Activated CD8-positive, alpha-beta memory T cell treated with anti-CD3 and anti-CD28 coated beads, Interleukin-2, amount 10 ng/mL, durations not matched to agents 7 days and 5 days (primary cell): ENCODE measurements at regions not wholly inside any gene's neighbourhood (a gene's known extent, or its start where the extent isn't known, plus 50 kb on each side); places are given as distances from the start of the nearest gene placed in this dataset.

Experiments
- ATAC-seq: fragments of 150-1000 bp; cut with Tn5 transposase; one replicate; pipeline ENCODE4 v1.10.0; 2021; ENCODE audit warnings: moderate library complexity
- CTCF ChIA-PET: fragments of 350-600 bp; sonication (Branson Sonifier 250); formaldehyde crosslinking; loops from one replicate; lab custom pipeline; 2021; ENCODE audit warnings: antibody characterized with exemption; lab: Charles Lee
- DNase-seq: peaks from one replicate; pipeline ENCODE4 v3.0.0-alpha.2; 2020
- H3K27ac Mint-ChIP-seq: one replicate; pipeline ENCODE4 v1.8.0; 2021; ENCODE audit warnings: mild to moderate bottlenecking, mixed read lengths
- H3K27me3 Mint-ChIP-seq: one replicate; pipeline ENCODE4 v1.8.0; 2021; ENCODE audit warnings: mixed read lengths
- H3K36me3 Mint-ChIP-seq: one replicate; pipeline ENCODE4 v1.8.0; 2021; ENCODE audit warnings: mild to moderate bottlenecking, mixed read lengths
- H3K4me1 Mint-ChIP-seq: one replicate; pipeline ENCODE4 v1.8.0; 2021; ENCODE audit warnings: mixed read lengths
- H3K4me3 Mint-ChIP-seq: one replicate; pipeline ENCODE4 v1.8.0; 2021; ENCODE audit warnings: mild to moderate bottlenecking, moderate library complexity, mixed read lengths
- H3K9me3 Mint-ChIP-seq: one replicate; pipeline ENCODE4 v1.8.0; 2022; ENCODE audit warnings: low read depth, mixed read lengths

DNA sequence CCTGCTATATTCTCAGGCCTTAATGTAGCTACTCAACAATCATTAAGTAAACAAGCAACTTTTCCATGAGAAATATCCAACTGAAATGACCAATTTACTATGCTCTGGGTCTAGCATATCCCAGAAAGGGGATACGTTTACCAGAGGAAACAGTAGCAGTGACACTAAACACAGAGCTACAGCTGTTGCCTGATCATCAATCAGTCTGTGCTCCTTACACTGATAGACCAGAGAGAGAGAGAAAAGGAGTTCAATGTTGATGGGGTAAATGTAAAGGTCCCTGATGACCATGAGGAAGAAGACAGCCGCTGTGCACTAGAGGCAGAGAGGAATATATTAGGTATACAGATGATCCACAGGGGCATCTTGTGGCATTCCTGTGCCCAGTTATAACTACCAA, 397.2 kb upstream of the USP15 start:
- ATAC-seq, result no peak
- H3K27ac Mint-ChIP-seq, result no peak overlapping the region
- CTCF ChIA-PET, result no interaction called here
- DNase-seq, result no peak
- H3K36me3 Mint-ChIP-seq, result no peaks in the 10 kb centered on the region
- H3K4me1 Mint-ChIP-seq, result no peaks in the 10 kb centered on the region
- H3K9me3 Mint-ChIP-seq, result no peaks in the 10 kb centered on the region
- H3K27me3 Mint-ChIP-seq, result no peaks in the 10 kb centered on the region
- H3K4me3 Mint-ChIP-seq, result no peak overlapping the region

DNA sequence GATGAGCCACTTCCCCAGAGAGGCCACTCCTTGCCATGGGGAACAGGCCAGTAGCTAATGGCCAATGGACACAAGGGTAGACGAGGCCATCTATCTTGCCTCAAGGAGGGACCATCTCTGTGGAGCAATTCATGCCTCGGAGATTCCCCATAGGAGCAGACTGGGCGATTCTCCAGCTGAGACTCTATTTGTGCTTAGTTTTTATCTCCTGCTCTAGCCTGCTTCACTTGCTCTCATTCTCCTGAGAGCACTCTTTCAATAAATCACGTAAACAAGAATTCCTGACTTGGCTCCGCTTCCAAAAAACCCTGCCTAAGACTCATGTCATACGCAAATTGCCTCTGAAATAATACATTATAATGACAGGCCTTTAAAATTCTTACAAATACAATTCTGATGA, 396.4 kb upstream of the USP15 start:
- no peaks in the 10 kb centered on the region for H3K27me3 Mint-ChIP-seq
- CTCF ChIA-PET, result no interaction called here
- no peaks in the 10 kb centered on the region for H3K9me3 Mint-ChIP-seq
- H3K4me3 Mint-ChIP-seq, result no peak overlapping the region
- DNase-seq, result no peak
- ATAC-seq, result no peak
- H3K36me3 Mint-ChIP-seq, result no peaks in the 10 kb centered on the region
- H3K27ac Mint-ChIP-seq, result no peak overlapping the region
- no peaks in the 10 kb centered on the region for H3K4me1 Mint-ChIP-seq

DNA sequence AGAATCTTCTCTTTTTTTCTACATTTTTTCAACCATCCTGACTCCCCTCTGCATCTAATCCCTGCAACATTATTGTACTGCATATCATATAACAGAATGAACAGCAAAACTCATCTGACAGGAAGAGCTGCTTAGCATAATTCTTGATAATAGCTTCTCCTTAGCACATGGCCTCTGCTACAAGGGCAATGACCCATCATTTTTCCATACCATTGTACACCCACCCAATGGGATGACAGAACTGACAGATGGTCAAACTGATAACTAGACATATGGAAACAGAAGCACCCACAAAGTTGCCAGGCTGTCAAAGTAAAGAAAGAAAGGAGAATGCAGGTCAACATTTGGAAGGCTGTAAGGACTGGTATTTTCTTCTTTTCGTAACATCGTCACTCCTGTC, 390.4 kb upstream of the USP15 start:
- ATAC-seq (no peak), DNase-seq (no peak)
- Mint-ChIP-seq H3K36me3 (no peaks in the 10 kb centered on the region), H3K27me3 (no peaks in the 10 kb centered on the region), H3K27ac (no peak overlapping the region), H3K9me3 (no peaks in the 10 kb centered on the region), H3K4me3 (no peak overlapping the region), H3K4me1 (no peaks in the 10 kb centered on the region)
- CTCF ChIA-PET, result no interaction called here

DNA sequence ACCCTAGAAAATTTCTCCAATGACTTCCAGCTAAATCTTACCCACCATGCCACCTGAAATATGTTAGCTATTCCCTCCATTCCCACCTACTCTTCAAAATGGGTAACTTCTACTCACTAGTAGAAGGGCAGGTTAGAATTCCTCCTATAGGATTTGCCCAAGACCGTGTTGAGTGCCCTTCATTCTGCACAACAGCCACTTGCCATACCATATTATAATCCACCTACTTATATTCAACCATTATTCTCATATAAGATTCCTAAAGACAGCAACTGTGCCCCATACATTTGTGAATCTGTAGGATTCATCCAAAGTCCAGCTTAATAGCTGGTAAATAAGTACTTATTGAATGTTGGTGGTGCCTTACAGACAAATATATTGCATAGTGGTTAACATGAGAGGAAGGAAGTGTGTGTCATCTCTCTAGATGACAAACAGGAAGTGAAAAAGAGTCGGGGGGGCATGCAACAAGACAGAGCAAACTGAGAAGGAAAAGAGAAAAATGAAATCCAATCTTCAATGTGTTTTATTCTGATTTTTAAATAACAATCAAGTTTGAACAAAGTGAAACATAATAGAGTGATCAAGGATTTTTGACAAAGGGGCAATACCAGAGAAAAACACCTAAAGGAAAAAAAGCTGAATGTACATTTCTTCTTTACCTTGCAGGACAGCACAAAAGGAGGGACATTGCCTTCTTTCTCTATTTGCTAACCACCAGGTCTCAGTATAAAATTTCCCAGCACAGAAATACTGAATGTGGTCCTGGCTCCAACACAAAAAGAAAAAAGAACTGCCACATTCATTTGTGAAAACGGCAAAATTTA, 389.3 kb upstream of the USP15 start:
- H3K4me3 Mint-ChIP-seq, result no peak overlapping the region
- ATAC-seq (peak; percentile 71), DNase-seq (no peak)
- no peaks in the 10 kb centered on the region for H3K9me3 Mint-ChIP-seq
- no peak overlapping the region for H3K27ac Mint-ChIP-seq
- CTCF ChIA-PET, result no interaction called here
- no peaks in the 10 kb centered on the region for H3K27me3 Mint-ChIP-seq
- no peaks in the 10 kb centered on the region for H3K4me1 Mint-ChIP-seq
- H3K36me3 Mint-ChIP-seq, result no peaks in the 10 kb centered on the region

DNA sequence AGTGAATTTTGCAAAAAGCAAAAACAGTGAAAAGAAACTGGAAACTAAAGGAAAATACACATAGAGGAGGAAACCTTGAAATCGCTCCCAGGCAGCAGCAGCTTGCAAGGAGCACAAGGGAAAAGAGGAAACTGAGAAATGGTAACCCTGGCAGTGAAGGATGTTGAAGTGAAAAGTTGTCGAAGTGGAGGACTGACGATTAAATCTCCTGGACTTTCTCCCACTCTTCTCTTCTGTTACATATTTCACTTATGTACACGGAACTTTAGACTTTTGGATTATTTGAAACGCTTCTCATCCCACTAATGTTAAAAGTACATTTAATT, 388.8 kb upstream of the USP15 start:
- no peaks in the 10 kb centered on the region for H3K9me3 Mint-ChIP-seq
- no peaks in the 10 kb centered on the region for H3K4me1 Mint-ChIP-seq
- no peak overlapping the region for H3K27ac Mint-ChIP-seq
- H3K36me3 Mint-ChIP-seq, result no peaks in the 10 kb centered on the region
- ATAC-seq (no peak), DNase-seq (no peak)
- no peak overlapping the region for H3K4me3 Mint-ChIP-seq
- CTCF ChIA-PET, result no interaction called here
- H3K27me3 Mint-ChIP-seq, result no peaks in the 10 kb centered on the region

DNA sequence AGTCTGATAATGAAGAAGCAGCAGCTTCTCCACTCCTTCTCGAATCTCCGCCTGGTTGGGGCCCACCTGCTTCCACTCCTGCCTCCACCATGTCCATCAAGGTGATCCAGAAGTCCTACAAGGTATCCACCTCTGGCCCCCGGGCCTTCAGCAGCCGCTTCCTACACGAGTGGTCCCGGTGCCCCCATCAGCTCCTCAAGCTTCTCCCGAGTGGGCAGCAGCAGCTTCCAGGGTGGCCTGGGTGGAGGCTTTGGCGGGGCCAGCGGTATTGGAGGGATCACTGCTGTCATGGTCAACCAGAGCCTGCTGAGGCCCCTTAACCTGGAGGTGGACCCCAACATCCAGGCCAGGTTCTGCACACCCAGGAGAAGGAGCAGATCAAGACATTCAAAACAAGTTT, 381.0 kb upstream of the USP15 start:
- Mint-ChIP-seq H3K4me1 (no peaks in the 10 kb centered on the region), H3K36me3 (no peaks in the 10 kb centered on the region), H3K9me3 (no peaks in the 10 kb centered on the region), H3K27ac (no peak overlapping the region), H3K4me3 (no peak overlapping the region), H3K27me3 (no peaks in the 10 kb centered on the region)
- ATAC-seq (no peak), DNase-seq (no peak)
- CTCF ChIA-PET, result no interaction called here

DNA sequence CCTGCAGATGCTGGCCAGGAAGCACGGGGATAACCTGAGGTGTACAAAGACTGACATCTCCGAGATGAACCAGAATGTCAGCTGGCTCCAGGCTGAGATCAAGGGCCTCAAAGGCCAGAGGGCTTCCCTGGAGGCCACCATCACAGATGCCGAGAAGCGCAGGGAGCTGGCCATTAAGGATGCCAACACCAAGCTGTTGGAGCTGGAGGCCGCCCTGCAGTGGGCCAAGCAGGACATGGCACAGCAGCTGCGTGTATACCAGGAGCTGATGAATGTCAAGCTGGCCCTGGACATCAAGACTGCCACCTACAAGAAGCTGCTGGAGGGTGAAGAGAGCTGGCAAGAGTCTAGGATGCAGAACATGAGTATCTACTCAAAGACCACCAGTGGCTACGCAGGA, 380.0 kb upstream of the USP15 start:
- no peaks in the 10 kb centered on the region for H3K27me3 Mint-ChIP-seq

DNA sequence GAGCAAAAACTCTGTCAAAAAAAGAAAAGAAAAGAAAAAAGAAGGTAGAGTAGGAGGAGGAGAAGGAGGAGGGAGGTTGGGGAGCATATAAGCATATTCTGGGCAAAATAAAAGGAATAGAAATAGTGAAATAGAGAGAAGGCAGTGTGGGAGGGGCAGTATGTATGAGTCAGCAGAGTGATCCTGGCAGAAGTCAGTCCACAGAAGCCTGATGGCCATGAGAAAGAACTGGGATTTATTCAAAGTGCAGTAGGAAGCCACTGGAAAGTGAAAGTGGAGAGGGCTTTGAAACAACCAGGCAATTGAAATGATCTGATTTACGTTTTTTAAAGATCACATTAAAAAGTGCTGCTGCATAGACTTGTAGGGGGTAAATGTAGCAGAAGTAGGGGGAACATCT, 368.6 kb upstream of the USP15 start:
- no peaks in the 10 kb centered on the region for H3K36me3 Mint-ChIP-seq
- H3K27ac Mint-ChIP-seq, result no peak overlapping the region
- no peak for DNase-seq
- peaks cover 4% of the 10 kb centered on the region for H3K9me3 Mint-ChIP-seq
- ATAC-seq, result no peak
- CTCF ChIA-PET, result no interaction called here
- H3K4me3 Mint-ChIP-seq, result no peak overlapping the region
- no peaks in the 10 kb centered on the region for H3K4me1 Mint-ChIP-seq
- H3K27me3 Mint-ChIP-seq, result no peaks in the 10 kb centered on the region

More for the DNA sequence above, 380.0 kb upstream of the USP15 start:
- ATAC-seq, result no peak
- no peak overlapping the region for H3K27ac Mint-ChIP-seq
- H3K36me3 Mint-ChIP-seq, result no peaks in the 10 kb centered on the region
- no peaks in the 10 kb centered on the region for H3K9me3 Mint-ChIP-seq
- CTCF ChIA-PET, result no interaction called here
- no peak for DNase-seq
- H3K4me1 Mint-ChIP-seq, result no peaks in the 10 kb centered on the region
- H3K4me3 Mint-ChIP-seq, result no peak overlapping the region

DNA sequence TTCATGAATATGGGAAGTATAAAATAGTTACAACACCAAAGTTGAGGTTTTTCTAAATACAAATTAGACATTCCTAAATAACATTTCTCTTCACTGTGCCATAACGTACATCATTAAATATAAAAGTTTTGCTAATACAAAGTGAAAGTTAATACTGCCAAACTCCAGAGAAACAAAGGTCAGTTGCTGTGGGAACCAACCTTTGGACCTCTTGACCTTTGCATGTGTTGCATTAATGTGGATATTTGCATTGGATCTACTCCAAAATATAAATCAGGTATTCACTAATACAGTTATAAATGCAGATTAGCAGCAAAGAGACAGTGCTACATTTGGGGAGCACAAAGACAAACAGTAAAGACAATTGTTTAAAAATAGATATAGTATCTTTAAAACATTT, 366.0 kb upstream of the USP15 start:
- Mint-ChIP-seq H3K4me1 (no peaks in the 10 kb centered on the region), H3K9me3 (no peaks in the 10 kb centered on the region), H3K27me3 (no peaks in the 10 kb centered on the region), H3K36me3 (no peaks in the 10 kb centered on the region), H3K27ac (no peak overlapping the region), H3K4me3 (no peak overlapping the region)
- CTCF ChIA-PET, result no interaction called here
- DNase-seq (no peak), ATAC-seq (no peak)

DNA sequence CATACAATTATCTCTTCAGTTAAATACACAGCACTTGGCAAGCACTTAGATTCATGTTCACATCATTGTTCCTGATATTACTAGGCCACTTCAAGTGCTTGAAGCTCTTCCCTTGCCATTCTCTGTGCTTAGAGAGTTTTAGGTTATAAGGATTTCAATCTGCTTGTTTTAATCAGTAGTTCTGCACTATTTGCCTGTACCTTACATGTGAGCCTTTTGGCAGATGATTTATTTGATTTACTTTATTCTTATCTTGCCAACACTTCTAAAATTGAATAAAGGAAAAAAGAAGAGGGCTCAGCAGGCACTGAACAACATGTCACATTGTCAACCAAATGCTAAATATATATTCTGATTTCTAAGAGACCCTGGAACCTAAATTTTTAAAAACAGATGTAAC, 363.8 kb upstream of the USP15 start:
- H3K4me3 Mint-ChIP-seq, result no peak overlapping the region
- H3K36me3 Mint-ChIP-seq, result no peaks in the 10 kb centered on the region
- CTCF ChIA-PET, result no interaction called here
- DNase-seq (no peak), ATAC-seq (no peak)
- no peaks in the 10 kb centered on the region for H3K9me3 Mint-ChIP-seq
- no peaks in the 10 kb centered on the region for H3K27me3 Mint-ChIP-seq
- H3K27ac Mint-ChIP-seq, result no peak overlapping the region
- no peaks in the 10 kb centered on the region for H3K4me1 Mint-ChIP-seq

DNA sequence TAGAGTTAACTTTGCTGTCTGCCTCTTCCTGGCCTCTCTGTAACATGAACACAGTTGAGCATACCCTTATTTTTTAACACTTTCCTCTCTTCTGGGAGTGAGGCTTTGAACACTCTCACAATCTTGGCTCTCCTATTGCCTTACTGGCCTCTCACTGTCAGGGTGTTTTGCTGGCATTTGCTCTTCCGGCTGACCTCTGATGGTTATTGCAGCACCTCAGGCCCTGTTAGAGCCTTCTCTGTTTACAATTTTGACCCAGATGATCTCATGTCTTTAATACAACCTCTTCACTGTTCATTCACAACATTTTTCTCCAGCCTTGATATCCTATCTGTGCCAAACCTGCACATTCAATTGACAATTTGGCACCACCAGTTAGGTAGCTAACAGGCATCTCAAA, 357.8 kb upstream of the USP15 start:
- no peak overlapping the region for H3K4me3 Mint-ChIP-seq
- ATAC-seq (no peak), DNase-seq (no peak)
- peaks cover 4% of the 10 kb centered on the region for H3K9me3 Mint-ChIP-seq
- CTCF ChIA-PET, result no interaction called here
- H3K27me3 Mint-ChIP-seq, result no peaks in the 10 kb centered on the region
- H3K4me1 Mint-ChIP-seq, result no peaks in the 10 kb centered on the region
- no peaks in the 10 kb centered on the region for H3K36me3 Mint-ChIP-seq
- H3K27ac Mint-ChIP-seq, result no peak overlapping the region

DNA sequence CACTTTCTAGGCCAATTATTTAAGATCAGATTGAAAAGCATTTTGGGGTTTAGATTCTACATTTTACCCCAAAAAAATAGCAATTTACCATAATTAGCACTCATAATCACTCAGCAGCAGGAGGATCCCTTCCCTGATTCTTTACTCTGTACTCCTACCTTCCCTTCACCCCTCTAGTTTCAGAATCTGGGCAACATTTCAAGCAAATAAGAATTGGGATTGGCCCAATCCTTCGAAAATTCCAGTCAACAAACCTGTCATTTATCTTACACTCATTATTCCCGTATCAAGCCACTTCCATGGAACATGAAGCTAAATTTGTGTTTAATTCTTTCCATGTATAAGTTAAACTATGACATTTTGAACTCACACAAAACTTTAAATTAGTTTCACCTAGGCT, 349.1 kb upstream of the USP15 start:
- ATAC-seq (no peak), DNase-seq (no peak)
- Mint-ChIP-seq H3K4me3 (no peak overlapping the region), H3K36me3 (no peaks in the 10 kb centered on the region), H3K27ac (no peak overlapping the region), H3K27me3 (no peaks in the 10 kb centered on the region), H3K4me1 (no peaks in the 10 kb centered on the region), H3K9me3 (peaks cover 9% of the 10 kb centered on the region)
- CTCF ChIA-PET, result no interaction called here

DNA sequence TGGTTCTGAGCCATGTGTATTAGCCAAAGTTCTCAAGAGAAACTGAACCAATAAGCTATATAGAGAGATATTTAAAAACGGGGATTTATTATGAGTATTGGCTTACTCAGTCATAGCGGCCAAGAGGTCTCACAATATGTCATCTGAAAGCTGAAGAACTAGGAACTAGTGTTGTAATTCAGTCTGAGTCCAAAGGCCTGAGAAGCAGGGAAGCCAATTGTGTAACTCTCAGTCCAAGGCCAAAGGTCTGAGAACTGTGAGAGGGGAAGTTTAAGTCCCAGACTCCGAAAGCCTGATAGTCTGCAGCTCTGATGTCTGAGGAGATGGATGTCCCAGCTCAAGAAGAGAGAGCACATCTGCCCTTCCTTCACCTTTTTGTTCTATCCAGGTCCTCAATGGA, 344.8 kb upstream of the USP15 start:
- Mint-ChIP-seq H3K9me3 (peaks cover 3% of the 10 kb centered on the region), H3K36me3 (no peaks in the 10 kb centered on the region), H3K4me1 (no peaks in the 10 kb centered on the region), H3K4me3 (no peak overlapping the region), H3K27me3 (no peaks in the 10 kb centered on the region), H3K27ac (no peak overlapping the region)
- DNase-seq (no peak), ATAC-seq (no peak)
- CTCF ChIA-PET, result no interaction called here

DNA sequence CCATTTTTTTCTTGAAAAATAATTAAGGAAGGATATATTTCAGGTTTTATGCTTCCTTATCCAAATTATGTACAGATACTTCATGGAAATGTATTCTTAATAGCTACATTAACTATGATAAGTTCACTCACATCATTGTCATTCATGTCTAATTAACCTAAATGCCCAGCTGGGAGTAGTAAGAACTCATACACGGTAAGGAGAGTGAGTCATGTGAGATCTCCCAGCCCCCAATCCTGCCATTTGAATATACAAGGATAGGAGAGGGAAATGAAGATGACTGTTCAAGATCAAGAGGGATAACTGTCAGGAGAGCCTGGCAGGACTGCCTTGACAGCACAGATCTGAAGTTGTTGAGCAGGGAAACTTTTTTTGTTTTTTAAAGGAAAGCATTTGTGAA, 343.4 kb upstream of the USP15 start:
- Mint-ChIP-seq H3K4me1 (no peaks in the 10 kb centered on the region), H3K27me3 (no peaks in the 10 kb centered on the region), H3K4me3 (no peak overlapping the region), H3K9me3 (peaks cover 8% of the 10 kb centered on the region), H3K36me3 (no peaks in the 10 kb centered on the region), H3K27ac (no peak overlapping the region)
- no peak for ATAC-seq
- DNase-seq, result no peak
- CTCF ChIA-PET, result no interaction called here

DNA sequence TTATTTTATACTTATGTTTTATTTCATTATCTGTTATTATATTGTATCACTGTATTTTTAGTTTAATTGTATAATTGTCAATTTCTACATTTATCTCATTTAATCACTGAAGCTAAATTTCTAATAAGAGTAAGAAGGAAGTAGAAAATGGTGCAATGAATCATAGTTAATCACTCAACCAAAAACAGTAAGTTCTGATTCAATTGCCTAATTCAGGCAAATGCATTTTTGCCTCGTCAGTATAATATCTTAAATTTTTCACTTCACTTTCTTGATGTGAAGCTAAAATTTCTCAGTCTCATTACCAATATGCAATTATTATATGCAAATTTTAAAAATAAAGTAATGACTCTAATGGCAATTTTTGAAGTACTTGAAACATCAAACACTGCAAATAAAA, 340.5 kb upstream of the USP15 start:
- no peak for ATAC-seq
- CTCF ChIA-PET, result no interaction called here
- peaks cover 9% of the 10 kb centered on the region for H3K9me3 Mint-ChIP-seq
- H3K4me1 Mint-ChIP-seq, result no peaks in the 10 kb centered on the region
- no peak for DNase-seq
- H3K4me3 Mint-ChIP-seq, result no peak overlapping the region
- H3K27me3 Mint-ChIP-seq, result no peaks in the 10 kb centered on the region
- H3K27ac Mint-ChIP-seq, result no peak overlapping the region
- H3K36me3 Mint-ChIP-seq, result no peaks in the 10 kb centered on the region
